HUES48 (cell line): ENCODE measurements at regions not wholly inside any gene's neighbourhood (a gene's known extent, or its start where the extent isn't known, plus 50 kb on each side); places are given as distances from the start of the nearest gene placed in this dataset.

Experiments used
- H3K27ac ChIP-seq: one replicate; pipeline ENCODE4 v1.7.0; 2013; ENCODE audit warnings: low read depth, low read length, inconsistent platforms
- H3K27me3 ChIP-seq: 2 replicates; pipeline ENCODE4 v1.6.1; 2013; ENCODE audit warnings: mild to moderate bottlenecking, low read length; ENCODE audit not compliant: control insufficient read depth, insufficient read depth
- H3K36me3 ChIP-seq: 2 replicates; pipeline ENCODE4 v1.6.1; 2013; ENCODE audit warnings: low read length; ENCODE audit not compliant: control insufficient read depth, insufficient read depth
- H3K4me1 ChIP-seq: 2 replicates; pipeline ENCODE4 v1.6.1; 2013; ENCODE audit warnings: mild to moderate bottlenecking, low read length; ENCODE audit not compliant: control insufficient read depth, insufficient read depth
- H3K4me3 ChIP-seq: 2 replicates; pipeline ENCODE4 v1.5.1; 2013; ENCODE audit warnings: mild to moderate bottlenecking, low read depth, low read length
- H3K9ac ChIP-seq: 2 replicates; pipeline ENCODE4 v1.6.1; 2013; ENCODE audit warnings: mild to moderate bottlenecking, low read depth, low read length, moderate library complexity
- H3K9me3 ChIP-seq: 2 replicates; pipeline ENCODE4 v1.6.1; 2013; ENCODE audit warnings: low read length; ENCODE audit not compliant: control insufficient read depth, insufficient read depth

GRCh38 chrX:75989806-75990590 lies 182.9 kb upstream of the PBDC1 start:
- Histone ChIP-seq H3K9ac (no peak overlapping the region), H3K27ac (no peak overlapping the region), H3K36me3 (no peaks in the 10 kb centered on the region), H3K4me3 (no peak overlapping the region), H3K27me3 (no peaks in the 10 kb centered on the region), H3K9me3 (peaks cover 39% of the 10 kb centered on the region), H3K4me1 (no peaks in the 10 kb centered on the region)

GRCh38 chrX:75997692-75998091 lies 175.2 kb upstream of the PBDC1 start:
- Histone ChIP-seq H3K36me3 (no peaks in the 10 kb centered on the region), H3K27ac (no peak overlapping the region), H3K4me1 (no peaks in the 10 kb centered on the region), H3K9ac (no peak overlapping the region), H3K27me3 (no peaks in the 10 kb centered on the region), H3K9me3 (peaks cover 54% of the 10 kb centered on the region), H3K4me3 (no peak overlapping the region)

- Histone ChIP-seq H3K9me3 (peaks cover 85% of the 10 kb centered on the region), H3K27ac (no peak overlapping the region), H3K4me1 (no peaks in the 10 kb centered on the region), H3K27me3 (no peaks in the 10 kb centered on the region), H3K36me3 (no peaks in the 10 kb centered on the region), H3K4me3 (no peak overlapping the region), H3K9ac (no peak overlapping the region)
Observed at GRCh38 chrX:76014321-76014720, 158.5 kb upstream of the PBDC1 start.

GRCh38 chrX:76026292-76026691 lies 146.6 kb upstream of the PBDC1 start:
- Histone ChIP-seq H3K36me3 (no peaks in the 10 kb centered on the region), H3K27me3 (no peaks in the 10 kb centered on the region), H3K27ac (no peak overlapping the region), H3K4me3 (no peak overlapping the region), H3K9ac (no peak overlapping the region), H3K9me3 (peaks cover 33% of the 10 kb centered on the region), H3K4me1 (no peaks in the 10 kb centered on the region)

GRCh38 chrX:76026751-76027150 lies 146.1 kb upstream of the PBDC1 start:
- H3K9me3 ChIP-seq = peaks cover 31% of the 10 kb centered on the region
- no peak overlapping the region for H3K9ac ChIP-seq
- no peak overlapping the region for H3K27ac ChIP-seq
- H3K27me3 ChIP-seq = no peaks in the 10 kb centered on the region
- H3K36me3 ChIP-seq = no peaks in the 10 kb centered on the region
- no peaks in the 10 kb centered on the region for H3K4me1 ChIP-seq
- H3K4me3 ChIP-seq = no peak overlapping the region

- H3K27ac ChIP-seq = no peak overlapping the region
- no peak overlapping the region for H3K9ac ChIP-seq
- no peak overlapping the region for H3K4me3 ChIP-seq
- H3K4me1 ChIP-seq = no peaks in the 10 kb centered on the region
- no peaks in the 10 kb centered on the region for H3K27me3 ChIP-seq
- H3K9me3 ChIP-seq = peaks cover 39% of the 10 kb centered on the region
- H3K36me3 ChIP-seq = no peaks in the 10 kb centered on the region
Observed at GRCh38 chrX:76029385-76029784, 143.5 kb upstream of the PBDC1 start.

GRCh38 chrX:76064825-76065224 lies 108.0 kb upstream of the PBDC1 start:
- Histone ChIP-seq H3K9me3 (peaks cover 60% of the 10 kb centered on the region), H3K4me1 (no peaks in the 10 kb centered on the region), H3K27ac (no peak overlapping the region), H3K9ac (no peak overlapping the region), H3K4me3 (no peak overlapping the region), H3K27me3 (no peaks in the 10 kb centered on the region), H3K36me3 (no peaks in the 10 kb centered on the region)

- no peak overlapping the region for H3K4me3 ChIP-seq
- no peak overlapping the region for H3K9ac ChIP-seq
- H3K27me3 ChIP-seq = no peaks in the 10 kb centered on the region
- H3K36me3 ChIP-seq = no peaks in the 10 kb centered on the region
- H3K27ac ChIP-seq = no peak overlapping the region
- H3K4me1 ChIP-seq = no peaks in the 10 kb centered on the region
- peaks cover 27% of the 10 kb centered on the region for H3K9me3 ChIP-seq
Observed at GRCh38 chrX:76076124-76076523, 96.7 kb upstream of the PBDC1 start.

- no peak overlapping the region for H3K4me3 ChIP-seq
- H3K27me3 ChIP-seq = no peaks in the 10 kb centered on the region
- H3K9ac ChIP-seq = no peak overlapping the region
- H3K9me3 ChIP-seq = peaks cover 17% of the 10 kb centered on the region
- no peaks in the 10 kb centered on the region for H3K36me3 ChIP-seq
- no peak overlapping the region for H3K27ac ChIP-seq
- no peaks in the 10 kb centered on the region for H3K4me1 ChIP-seq
Observed at GRCh38 chrX:76109654-76110053, 63.2 kb upstream of the PBDC1 start.
